Immature natural killer cell (primary cell): ENCODE measurements at regions not wholly inside any gene's neighbourhood (a gene's known extent, or its start where the extent isn't known, plus 50 kb on each side); places are given as distances from the start of the nearest gene placed in this dataset.

Experiments
- DNase-seq, 3 donors: peaks; one replicate each; pipeline ENCODE4 v3.0.0; 2022; ENCODE audit warnings: mixed read lengths in 1 of 3
- H3K27ac Mint-ChIP-seq, 6 donors: one replicate each; pipeline ENCODE4 v1.8.0; 2020; ENCODE audit warnings: mixed read lengths in 6 of 6, mild to moderate bottlenecking in 5 of 6, inconsistent platforms in 4 of 6, moderate library complexity in 3 of 6
- H3K27me3 Mint-ChIP-seq, 3 donors: one replicate each; pipeline ENCODE4 v1.8.0; 2020 to 2021; ENCODE audit warnings: low read depth in 3 of 3, mild to moderate bottlenecking in 3 of 3, mixed read lengths in 3 of 3, moderate library complexity in 3 of 3, inconsistent platforms in 1 of 3
- H3K36me3 Mint-ChIP-seq, 3 donors: one replicate each; pipeline ENCODE4 v1.8.0; 2020; ENCODE audit warnings: mixed read lengths in 3 of 3, inconsistent platforms in 2 of 3, mild to moderate bottlenecking in 2 of 3
- H3K4me1 Mint-ChIP-seq, 2 donors: one replicate each; pipeline ENCODE4 v1.8.0; 2020; ENCODE audit warnings: inconsistent platforms in 2 of 2, mild to moderate bottlenecking in 2 of 2, mixed read lengths in 2 of 2, moderate library complexity in 1 of 2
- H3K4me3 Mint-ChIP-seq, 5 donors: one replicate each; pipeline ENCODE4 v1.8.0; 2020; ENCODE audit warnings: mild to moderate bottlenecking in 5 of 5, mixed read lengths in 5 of 5, inconsistent platforms in 3 of 5, moderate library complexity in 3 of 5
- H3K9me3 Mint-ChIP-seq, 6 donors: one replicate each; pipeline ENCODE4 v1.8.0; 2020; ENCODE audit warnings: mild to moderate bottlenecking in 6 of 6, mixed read lengths in 6 of 6, inconsistent platforms in 4 of 6, moderate library complexity in 3 of 6

GRCh38 chr5:116637149-116637740 lies 62.6 kb upstream of the SEMA6A start:
- Mint-ChIP-seq H3K27me3 (peaks cover 0 to 3% (median 2%) of the 10 kb centered on the region in 3 donors), H3K4me3 (no peak overlapping the region), H3K4me1 (no peaks in the 10 kb centered on the region), H3K9me3 (peaks cover 0 to 9% (median under 1%) of the 10 kb centered on the region in 6 donors), H3K36me3 (no peaks in the 10 kb centered on the region), H3K27ac (no peak overlapping the region)
- DNase-seq = no peak

GRCh38 chr5:116632890-116633289 lies 58.3 kb upstream of the SEMA6A start:
- no peak overlapping the region for H3K4me3 Mint-ChIP-seq
- no peaks in the 10 kb centered on the region for H3K4me1 Mint-ChIP-seq
- H3K27me3 Mint-ChIP-seq = peaks cover 0 to 3% (median 2%) of the 10 kb centered on the region in 3 donors
- peaks cover 0 to 9% (median under 1%) of the 10 kb centered on the region in 6 donors for H3K9me3 Mint-ChIP-seq
- DNase-seq = no peak
- no peak overlapping the region for H3K27ac Mint-ChIP-seq
- H3K36me3 Mint-ChIP-seq = no peaks in the 10 kb centered on the region

- Mint-ChIP-seq H3K27me3 (peaks cover 0 to 3% (median 2%) of the 10 kb centered on the region in 3 donors), H3K4me1 (no peaks in the 10 kb centered on the region), H3K9me3 (peaks cover 0 to 5% (median 0%) of the 10 kb centered on the region in 6 donors), H3K27ac (no peak overlapping the region), H3K36me3 (no peaks in the 10 kb centered on the region), H3K4me3 (no peak overlapping the region)
- DNase-seq = no peak
Observed at GRCh38 chr5:116631147-116631546, 56.5 kb upstream of the SEMA6A start.

GRCh38 chr5:116629168-116629567 lies 54.5 kb upstream of the SEMA6A start:
- H3K4me3 Mint-ChIP-seq = no peak overlapping the region
- H3K9me3 Mint-ChIP-seq = peaks cover 0 to 5% (median 0%) of the 10 kb centered on the region in 6 donors
- H3K27ac Mint-ChIP-seq = no peak overlapping the region
- no peak for DNase-seq
- peaks cover 0 to 3% (median under 1%) of the 10 kb centered on the region in 3 donors for H3K27me3 Mint-ChIP-seq
- no peaks in the 10 kb centered on the region for H3K36me3 Mint-ChIP-seq
- H3K4me1 Mint-ChIP-seq = no peaks in the 10 kb centered on the region

GRCh38 chr5:116626945-116627679 lies 52.5 kb upstream of the SEMA6A start:
- Mint-ChIP-seq H3K4me1 (no peaks in the 10 kb centered on the region), H3K9me3 (peaks cover 0 to 2% (median 0%) of the 10 kb centered on the region in 6 donors), H3K27me3 (no peaks in the 10 kb centered on the region), H3K36me3 (no peaks in the 10 kb centered on the region), H3K4me3 (no peak overlapping the region), H3K27ac (no peak overlapping the region)
- no peak for DNase-seq

GRCh38 chr5:116626272-116626723 lies 51.7 kb upstream of the SEMA6A start:
- no peaks in the 10 kb centered on the region for H3K4me1 Mint-ChIP-seq
- no peaks in the 10 kb centered on the region for H3K36me3 Mint-ChIP-seq
- H3K27ac Mint-ChIP-seq = no peak overlapping the region
- peaks cover 0 to 2% (median 0%) of the 10 kb centered on the region in 6 donors for H3K9me3 Mint-ChIP-seq
- no peak for DNase-seq
- H3K27me3 Mint-ChIP-seq = no peaks in the 10 kb centered on the region
- no peak overlapping the region for H3K4me3 Mint-ChIP-seq
